ENCODE measurements at regions not wholly inside any gene's neighbourhood (a gene's known extent, or its start where the extent isn't known, plus 50 kb on each side); places are given as distances from the start of the nearest gene placed in this dataset.

DNA sequence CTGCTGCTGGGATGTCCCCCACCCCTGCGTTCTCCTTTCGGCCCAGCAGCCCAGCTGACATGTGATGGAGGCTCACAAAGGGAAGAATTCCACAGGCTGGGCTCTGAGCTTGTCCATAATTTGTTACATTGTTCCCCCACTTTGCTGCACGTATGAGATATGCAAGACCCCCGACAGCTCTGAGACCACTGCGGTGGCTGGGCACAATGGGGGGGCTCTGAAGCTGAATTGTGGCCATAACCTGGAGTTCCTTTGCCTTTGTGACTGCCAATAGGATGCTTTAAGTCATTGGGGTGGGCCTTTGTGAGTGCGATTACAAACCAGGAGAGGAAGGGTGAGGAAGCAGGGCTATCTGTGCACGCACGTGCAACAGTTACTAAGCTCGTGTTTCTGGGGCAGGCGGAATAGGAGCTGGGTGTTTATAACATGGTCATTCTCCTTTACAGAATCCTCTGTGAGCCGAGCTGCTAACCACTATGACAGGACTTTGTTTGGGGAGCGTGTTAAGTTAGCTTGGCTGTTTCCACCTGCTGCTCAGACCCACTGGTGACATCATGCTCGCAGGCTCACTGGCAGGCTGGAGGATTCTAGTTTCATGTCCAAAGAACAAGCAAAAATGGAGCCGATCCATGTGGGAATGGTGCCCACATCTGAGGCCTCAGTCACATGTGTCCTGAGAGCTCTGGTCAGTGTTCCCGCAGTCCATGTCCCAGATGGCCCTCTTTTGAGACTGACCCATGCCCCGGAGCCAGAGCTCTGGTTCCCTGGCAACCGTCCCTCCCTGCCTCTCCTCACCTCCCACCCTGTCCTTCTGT, 208.3 kb upstream of the SALL1 start:
- Histone ChIP-seq H3K27me3 (ENCODE audit: control insufficient read depth, insufficient read depth, low read length) (no peaks in the 10 kb centered on the region), H3K4me3 (ENCODE audit: low read length in 3 of 3) (no peak overlapping the region), H3K4me1 (ENCODE audit: control insufficient read depth in 2 of 3, insufficient read depth in 2 of 3, low read depth in 1 of 3, low read length in 3 of 3) (no peaks in the 10 kb centered on the region), H3K36me3 (ENCODE audit: control insufficient read depth in 2 of 3, insufficient read depth in 3 of 3, low read length in 3 of 3) (no peaks in the 10 kb centered on the region), H3K9ac (ENCODE audit: low read length in 3 of 3) (no peak overlapping the region), H3K27ac (ENCODE audit: low read depth in 2 of 2, low read length in 2 of 2) (no peak overlapping the region), H3K9me3 (ENCODE audit: control insufficient read depth in 2 of 3, insufficient read depth in 1 of 3, low read length in 3 of 3) (no peaks in the 10 kb centered on the region)
- FAIRE-seq (no peak), DNase-seq (peak in 4 of 5 donors; percentile 39 to 63 (median 55))
- intact Hi-C loops (cut with DNase I), result no loop called here
- TF ChIP-seq, protein P1, sequence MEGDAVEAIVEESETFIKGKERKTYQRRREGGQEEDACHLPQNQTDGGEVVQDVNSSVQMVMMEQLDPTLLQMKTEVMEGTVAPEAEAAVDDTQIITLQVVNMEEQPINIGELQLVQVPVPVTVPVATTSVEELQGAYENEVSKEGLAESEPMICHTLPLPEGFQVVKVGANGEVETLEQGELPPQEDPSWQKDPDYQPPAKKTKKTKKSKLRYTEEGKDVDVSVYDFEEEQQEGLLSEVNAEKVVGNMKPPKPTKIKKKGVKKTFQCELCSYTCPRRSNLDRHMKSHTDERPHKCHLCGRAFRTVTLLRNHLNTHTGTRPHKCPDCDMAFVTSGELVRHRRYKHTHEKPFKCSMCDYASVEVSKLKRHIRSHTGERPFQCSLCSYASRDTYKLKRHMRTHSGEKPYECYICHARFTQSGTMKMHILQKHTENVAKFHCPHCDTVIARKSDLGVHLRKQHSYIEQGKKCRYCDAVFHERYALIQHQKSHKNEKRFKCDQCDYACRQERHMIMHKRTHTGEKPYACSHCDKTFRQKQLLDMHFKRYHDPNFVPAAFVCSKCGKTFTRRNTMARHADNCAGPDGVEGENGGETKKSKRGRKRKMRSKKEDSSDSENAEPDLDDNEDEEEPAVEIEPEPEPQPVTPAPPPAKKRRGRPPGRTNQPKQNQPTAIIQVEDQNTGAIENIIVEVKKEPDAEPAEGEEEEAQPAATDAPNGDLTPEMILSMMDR (IDR thresholded peaks at IDR 0.05; ENCODE audit: borderline replicate concordance, extremely low read depth, insufficient read depth), result no peak

DNA sequence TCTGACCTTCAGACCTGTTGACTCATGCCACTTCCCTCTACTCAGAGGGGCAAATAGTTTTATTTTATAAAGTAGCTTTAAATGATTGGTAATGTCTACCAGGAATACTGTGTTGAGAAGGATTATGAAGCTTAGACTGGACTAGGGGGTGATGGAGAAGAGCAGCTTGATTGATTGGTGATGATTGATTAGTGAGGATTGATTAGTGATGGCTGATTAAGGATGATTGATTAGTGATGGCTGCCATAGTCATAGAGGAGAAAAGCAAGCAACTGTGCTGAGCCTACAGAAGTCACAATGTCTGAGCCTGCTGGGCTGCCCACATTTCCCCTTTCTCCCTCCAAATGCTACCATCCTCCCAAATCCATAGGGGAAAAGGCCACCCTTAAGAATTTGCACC, 206.8 kb upstream of the SALL1 start:
- no peaks in the 10 kb centered on the region for H3K36me3 ChIP-seq (ENCODE audit: control insufficient read depth in 2 of 3, insufficient read depth in 3 of 3, low read length in 3 of 3)
- no peak overlapping the region for H3K9ac ChIP-seq (ENCODE audit: low read length in 3 of 3)
- FAIRE-seq (no peak), DNase-seq (no peak)
- H3K27ac ChIP-seq (ENCODE audit: low read depth in 2 of 2, low read length in 2 of 2), result no peak overlapping the region
- intact Hi-C loops (cut with DNase I), result no loop called here
- H3K9me3 ChIP-seq (ENCODE audit: control insufficient read depth in 2 of 3, insufficient read depth in 1 of 3, low read length in 3 of 3), result no peaks in the 10 kb centered on the region
- TF ChIP-seq, protein P1 (IDR thresholded peaks at IDR 0.05; ENCODE audit: borderline replicate concordance, extremely low read depth, insufficient read depth), result no peak
- no peak overlapping the region for H3K4me3 ChIP-seq (ENCODE audit: low read length in 3 of 3)
- no peaks in the 10 kb centered on the region for H3K4me1 ChIP-seq (ENCODE audit: control insufficient read depth in 2 of 3, insufficient read depth in 2 of 3, low read depth in 1 of 3, low read length in 3 of 3)
- H3K27me3 ChIP-seq (ENCODE audit: control insufficient read depth, insufficient read depth, low read length), result no peaks in the 10 kb centered on the region

GRCh38 chr16:51355875-51356274, 204.8 kb upstream of the SALL1 start:
- H3K9ac ChIP-seq (ENCODE audit: low read length in 3 of 3), result no peak overlapping the region
- H3K4me3 ChIP-seq (ENCODE audit: low read length in 3 of 3), result no peak overlapping the region
- TF ChIP-seq, protein P1 (IDR thresholded peaks at IDR 0.05; ENCODE audit: borderline replicate concordance, extremely low read depth, insufficient read depth), result no peak
- no peaks in the 10 kb centered on the region for H3K9me3 ChIP-seq (ENCODE audit: control insufficient read depth in 2 of 3, insufficient read depth in 1 of 3, low read length in 3 of 3)
- H3K27me3 ChIP-seq (ENCODE audit: control insufficient read depth, insufficient read depth, low read length), result no peaks in the 10 kb centered on the region
- FAIRE-seq, result no peak
- H3K36me3 ChIP-seq (ENCODE audit: control insufficient read depth in 2 of 3, insufficient read depth in 3 of 3, low read length in 3 of 3), result no peaks in the 10 kb centered on the region
- H3K4me1 ChIP-seq (ENCODE audit: control insufficient read depth in 2 of 3, insufficient read depth in 2 of 3, low read depth in 1 of 3, low read length in 3 of 3), result no peaks in the 10 kb centered on the region
- no peak overlapping the region for H3K27ac ChIP-seq (ENCODE audit: low read depth in 2 of 2, low read length in 2 of 2)
- DNase-seq, result no peak
- intact Hi-C loops (cut with DNase I), result no loop called here
